Omental fat pad (tissue), 3 donors: ENCODE measurements at regions not wholly inside any gene's neighbourhood (a gene's known extent, or its start where the extent isn't known, plus 50 kb on each side); places are given as distances from the start of the nearest gene placed in this dataset.

Experiments used
- ATAC-seq: fragments of 150-250 bp; one replicate; pipeline ENCODE4 v1.9.1; 2016; ENCODE audit warnings: mild to moderate bottlenecking, moderate library complexity; ENCODE audit not compliant: low FRiP score
- DNase-seq: peaks from one replicate; pipeline ENCODE4 v3.0.0-alpha.2; 2019; ENCODE audit warnings: low spot score
- TF ChIP-seq, protein P1 (sequence below), 3 donors: fragments of 450-650 bp; IDR thresholded peaks; one replicate each; pipeline ENCODE4 v1.5.1; 2016 to 2017; ENCODE audit warnings: antibody characterized with exemption in 3 of 3, mild to moderate bottlenecking in 3 of 3, moderate library complexity in 2 of 3

DNA sequence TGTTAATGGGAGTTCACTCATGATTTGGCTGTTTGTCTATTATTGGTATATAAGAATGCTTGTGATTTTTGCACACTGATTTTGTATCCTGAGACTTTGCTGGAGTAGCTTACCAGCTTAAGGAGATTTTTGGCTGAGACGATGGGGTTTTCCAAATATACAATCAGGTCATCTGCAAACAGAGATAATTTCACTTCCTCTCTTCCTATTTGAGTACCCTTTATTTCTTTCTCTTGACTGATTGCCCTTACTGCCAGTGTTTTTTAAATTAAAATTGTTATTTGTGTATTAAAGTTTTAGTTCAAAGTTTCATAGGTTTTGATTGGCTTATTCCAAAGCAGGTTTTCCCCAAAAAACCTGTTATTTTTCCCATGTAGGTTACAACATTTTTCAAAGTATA lies 390.5 kb upstream of the RBMS3 start:
- DNase-seq: no peak
- no peak for ATAC-seq
- TF ChIP-seq, protein P1, sequence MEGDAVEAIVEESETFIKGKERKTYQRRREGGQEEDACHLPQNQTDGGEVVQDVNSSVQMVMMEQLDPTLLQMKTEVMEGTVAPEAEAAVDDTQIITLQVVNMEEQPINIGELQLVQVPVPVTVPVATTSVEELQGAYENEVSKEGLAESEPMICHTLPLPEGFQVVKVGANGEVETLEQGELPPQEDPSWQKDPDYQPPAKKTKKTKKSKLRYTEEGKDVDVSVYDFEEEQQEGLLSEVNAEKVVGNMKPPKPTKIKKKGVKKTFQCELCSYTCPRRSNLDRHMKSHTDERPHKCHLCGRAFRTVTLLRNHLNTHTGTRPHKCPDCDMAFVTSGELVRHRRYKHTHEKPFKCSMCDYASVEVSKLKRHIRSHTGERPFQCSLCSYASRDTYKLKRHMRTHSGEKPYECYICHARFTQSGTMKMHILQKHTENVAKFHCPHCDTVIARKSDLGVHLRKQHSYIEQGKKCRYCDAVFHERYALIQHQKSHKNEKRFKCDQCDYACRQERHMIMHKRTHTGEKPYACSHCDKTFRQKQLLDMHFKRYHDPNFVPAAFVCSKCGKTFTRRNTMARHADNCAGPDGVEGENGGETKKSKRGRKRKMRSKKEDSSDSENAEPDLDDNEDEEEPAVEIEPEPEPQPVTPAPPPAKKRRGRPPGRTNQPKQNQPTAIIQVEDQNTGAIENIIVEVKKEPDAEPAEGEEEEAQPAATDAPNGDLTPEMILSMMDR (IDR thresholded peaks at IDR 0.05): no peak

DNA sequence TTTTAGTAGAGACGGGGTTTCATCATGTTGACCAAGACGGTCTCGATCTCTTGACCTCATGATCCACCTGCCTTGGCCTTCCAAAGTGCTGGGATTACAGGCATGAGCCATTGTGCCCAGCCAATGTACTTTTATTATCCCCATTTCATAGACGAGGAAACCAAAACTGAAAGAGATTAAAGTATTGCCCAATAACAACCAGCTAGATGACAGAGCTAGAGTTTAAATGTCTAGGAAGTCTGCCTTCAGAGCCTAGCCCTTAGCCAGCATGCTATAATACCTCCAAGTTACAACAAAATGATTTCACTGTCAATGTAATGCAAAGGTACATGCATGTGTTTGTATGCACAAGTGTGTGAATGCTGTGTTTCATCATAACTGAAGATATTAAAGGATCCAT lies 389.4 kb upstream of the RBMS3 start:
- TF ChIP-seq, protein P1 (IDR thresholded peaks at IDR 0.05): no peak
- no peak for ATAC-seq
- no peak for DNase-seq

DNA sequence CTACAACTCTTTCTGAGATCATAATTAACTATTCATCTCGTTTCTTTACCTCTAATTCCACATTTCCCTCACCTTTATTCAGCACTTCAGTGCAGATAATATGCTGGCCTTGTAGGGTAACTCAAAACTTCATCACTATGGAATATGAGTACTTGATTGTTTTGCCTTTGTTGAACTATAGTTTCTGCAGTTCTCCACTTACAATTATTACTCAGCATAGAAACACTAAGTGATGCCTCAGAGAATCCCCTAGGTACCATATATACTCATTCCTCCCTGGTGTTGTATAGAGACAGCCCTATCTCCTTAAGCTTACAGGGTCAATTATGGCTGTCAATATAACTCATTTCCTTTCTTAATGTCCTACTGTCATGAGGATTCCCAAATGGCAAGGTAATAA lies 380.6 kb upstream of the RBMS3 start:
- TF ChIP-seq, protein P1 (IDR thresholded peaks at IDR 0.05): no peak
- DNase-seq: no peak
- no peak for ATAC-seq

DNA sequence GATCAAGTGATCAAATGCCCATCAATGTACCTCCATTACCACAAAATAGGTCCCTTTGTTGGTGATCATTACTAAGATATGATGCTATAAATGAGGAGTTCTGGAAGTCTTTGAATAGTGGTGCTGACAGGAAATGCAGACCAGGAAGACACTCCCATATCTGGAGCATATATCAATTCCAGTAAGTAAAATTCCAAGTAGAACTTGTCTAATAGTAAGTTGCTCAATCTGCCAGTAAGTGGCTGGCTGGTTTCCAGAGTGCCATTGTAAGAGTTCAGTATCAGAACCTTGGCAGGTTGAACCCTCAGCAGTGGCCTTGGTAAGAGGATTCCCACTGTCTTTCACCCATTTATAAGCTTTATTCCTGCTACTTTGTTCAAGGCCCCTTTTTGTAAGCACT lies 379.9 kb upstream of the RBMS3 start:
- peak; percentile 58 for DNase-seq
- TF ChIP-seq, protein P1 (IDR thresholded peaks at IDR 0.05): no peak
- peak; percentile 57 for ATAC-seq

DNA sequence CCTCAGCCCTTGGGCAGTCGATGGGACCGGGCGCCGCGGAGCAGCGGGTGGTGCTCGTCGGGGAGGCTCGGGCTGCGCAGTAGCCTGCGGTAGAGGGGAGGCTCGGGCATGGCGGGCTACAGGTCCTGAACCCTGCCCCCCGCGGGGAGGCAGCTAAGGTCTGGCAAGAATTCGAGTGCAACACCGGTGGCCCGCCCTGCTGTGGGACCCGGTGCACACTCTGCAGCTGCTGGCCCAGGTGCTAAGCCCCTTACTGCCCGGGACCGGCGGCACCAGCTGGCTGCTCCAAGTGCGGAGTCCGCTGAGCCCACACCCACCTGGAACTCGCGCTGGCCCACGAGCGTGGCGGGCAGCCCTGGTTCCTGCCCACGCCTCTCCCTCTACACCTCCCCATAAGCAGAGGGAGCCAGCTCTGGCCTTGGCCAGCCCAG lies 377.7 kb upstream of the RBMS3 start:
- no peak for DNase-seq
- ATAC-seq: no peak
- TF ChIP-seq, protein P1 (IDR thresholded peaks at IDR 0.05): no peak

DNA sequence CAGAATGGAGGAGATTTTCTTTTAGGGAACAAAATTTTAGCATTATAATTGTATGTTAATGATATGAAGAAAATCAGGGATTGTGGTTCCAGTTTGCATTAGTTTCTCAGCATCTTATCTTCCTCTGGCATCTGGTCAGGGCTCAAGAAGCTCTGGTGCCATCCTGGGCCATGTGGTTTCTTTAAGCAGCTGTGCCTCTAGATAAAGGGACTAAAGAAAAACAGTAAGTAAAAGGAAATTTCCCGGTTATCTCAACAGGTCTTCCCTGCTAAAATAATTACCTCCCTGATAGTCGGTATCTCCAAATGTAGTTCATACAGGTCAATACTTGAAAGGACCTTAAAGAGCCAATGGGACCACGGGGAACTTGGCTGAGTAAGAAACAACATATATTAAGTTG lies 375.1 kb upstream of the RBMS3 start:
- TF ChIP-seq, protein P1 (IDR thresholded peaks at IDR 0.05): no peak
- ATAC-seq: no peak

DNA sequence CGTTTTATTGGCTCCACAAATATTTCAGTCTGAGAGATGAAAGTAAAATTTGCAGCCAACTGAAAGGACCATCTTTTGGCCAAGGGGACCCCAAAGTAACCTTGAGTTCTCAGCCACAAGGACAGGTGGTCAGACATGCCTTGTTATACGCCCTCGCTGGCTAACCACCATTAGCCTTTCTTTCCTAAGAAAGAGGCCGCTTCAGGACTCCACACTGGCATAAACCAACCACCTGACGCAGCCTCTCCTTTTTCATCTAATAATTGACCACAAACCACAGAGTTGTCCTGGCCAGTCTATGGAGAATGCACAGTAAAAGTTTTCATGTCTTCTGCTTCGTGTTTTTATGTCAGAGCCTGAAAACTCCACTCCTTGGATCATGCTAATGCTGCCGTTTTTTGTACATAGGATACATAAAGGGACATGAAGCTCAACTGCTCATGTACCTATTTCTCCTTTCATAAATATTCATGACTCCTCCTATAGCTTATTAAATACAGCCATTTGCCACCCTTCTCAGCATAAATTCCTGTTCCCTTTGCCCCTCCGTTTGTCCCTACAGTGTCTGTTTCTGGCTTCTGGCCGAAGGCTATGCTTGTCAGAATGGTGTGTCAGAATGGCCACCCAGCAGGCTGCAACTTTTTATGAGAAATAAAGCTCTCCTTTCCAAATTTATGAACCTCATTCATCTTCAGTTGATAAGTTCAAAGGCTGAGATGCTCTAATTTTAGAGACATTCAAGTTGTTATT lies 374.1 kb upstream of the RBMS3 start:
- DNase-seq (no peak), ATAC-seq (no peak)
- TF ChIP-seq, protein P1 (IDR thresholded peaks at IDR 0.05): no peak

More for the DNA sequence above, 375.1 kb upstream of the RBMS3 start:
- DNase-seq: no peak
